Colon (tissue), 2 donors: ENCODE measurements at regions not wholly inside any gene's neighbourhood (a gene's known extent, or its start where the extent isn't known, plus 50 kb on each side); places are given as distances from the start of the nearest gene placed in this dataset.

ENCODE experiments used
- FAIRE-seq: peaks from 2 replicates; lab custom pipeline; 2012; peaks lifted over from hg19 to GRCh38; lab: Jason Lieb, UNC
- donor health status: control.
- donor health status: control.

DNA sequence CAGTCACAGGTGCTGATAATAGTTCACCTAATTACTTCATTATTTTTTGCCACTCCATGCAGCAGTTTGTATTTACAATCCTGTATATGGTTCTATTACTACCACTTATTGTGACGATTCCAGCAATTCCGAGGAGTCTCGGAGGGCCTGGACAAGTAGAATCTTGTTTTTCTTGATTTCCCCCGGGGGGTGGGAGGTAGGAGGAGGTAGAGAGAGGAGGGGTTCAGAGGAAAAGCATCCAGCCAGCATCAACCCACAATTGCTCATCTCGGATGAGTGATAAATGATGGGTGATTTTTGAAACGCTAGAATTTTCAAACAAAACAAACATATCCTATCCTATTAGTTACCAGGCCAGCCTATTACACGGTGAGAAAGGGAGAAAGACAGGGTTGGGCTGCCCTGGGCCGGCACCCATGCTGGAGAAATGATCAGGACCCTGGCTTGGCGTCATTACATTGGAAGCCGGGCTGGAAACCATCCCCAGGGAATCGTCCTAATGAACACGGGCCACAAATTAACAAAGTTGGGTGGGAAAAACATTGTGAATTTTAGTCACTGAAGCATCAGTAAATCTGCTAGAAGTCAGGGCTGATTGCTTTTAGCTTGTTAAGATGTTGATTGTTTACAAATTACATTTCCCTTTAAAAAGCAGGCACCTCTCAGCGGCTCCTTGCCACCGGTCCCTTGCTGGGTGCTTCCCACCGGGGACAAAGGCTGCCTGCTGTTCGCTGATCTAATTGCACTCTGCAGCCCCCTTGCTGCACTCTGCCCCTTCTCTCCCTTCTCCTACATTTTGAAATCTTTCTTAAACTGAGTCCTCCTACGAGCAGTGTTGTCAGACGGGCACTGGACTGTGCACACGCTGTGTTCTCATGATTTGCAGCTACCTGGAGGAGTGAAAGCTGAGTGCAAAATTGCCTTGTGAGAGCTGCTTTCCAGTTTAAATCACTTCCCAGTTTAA is 95.5 kb downstream of the FAM204A start:
- no peak for FAIRE-seq

GRCh38 chr10:118243907-118244306 is 98.2 kb downstream of the FAM204A start:
- no peak for FAIRE-seq

GRCh38 chr10:118241229-118242137 is 100.6 kb downstream of the FAM204A start:
- FAIRE-seq = peak; percentile 10

GRCh38 chr10:118239236-118239630 is 102.9 kb downstream of the FAM204A start:
- no peak for FAIRE-seq

- no peak for FAIRE-seq
These were observed 103.4 kb downstream of the FAM204A start for GRCh38 chr10:118238573-118239235.

DNA sequence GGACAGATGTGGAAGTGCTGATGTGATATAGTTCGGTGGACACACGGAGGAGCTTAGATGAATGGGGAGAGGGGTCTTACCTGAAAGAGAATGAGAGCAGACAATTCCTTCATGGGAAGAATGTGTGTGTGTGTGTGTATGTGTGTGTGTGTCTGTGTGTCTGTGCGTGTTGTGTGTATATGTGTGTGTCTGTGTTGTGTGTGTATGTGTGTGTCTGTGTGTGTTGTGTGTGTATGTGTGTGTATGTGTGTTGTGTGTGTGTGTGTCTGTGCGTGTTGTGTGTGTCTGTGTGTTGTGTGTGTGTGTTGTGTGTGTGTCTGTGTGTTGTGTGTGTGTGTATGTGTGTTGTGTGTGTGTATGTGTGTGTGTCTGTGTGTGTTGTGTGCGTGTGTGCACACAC is 104.2 kb downstream of the FAM204A start:
- no peak for FAIRE-seq

DNA sequence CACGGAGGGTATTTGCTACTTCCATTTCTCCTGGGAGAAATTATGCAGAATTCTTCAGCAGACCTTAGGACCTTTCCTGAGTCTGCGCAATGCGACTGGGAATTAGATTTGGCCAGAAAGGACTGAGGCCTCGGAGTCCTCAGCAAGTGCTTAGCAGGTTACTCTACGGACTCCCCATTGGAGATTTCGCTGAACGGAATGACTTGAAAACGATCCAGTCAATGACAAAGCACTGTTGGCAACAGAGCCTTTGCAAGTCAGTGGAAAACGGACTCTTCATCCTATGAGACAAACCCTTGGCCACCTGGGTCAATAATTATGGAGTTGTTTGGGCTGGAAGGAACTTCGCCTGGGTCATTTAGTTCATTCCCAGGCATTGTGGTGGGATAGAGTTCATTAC is 107.4 kb downstream of the FAM204A start:
- no peak for FAIRE-seq

- no peak for FAIRE-seq
These were observed 121.7 kb downstream of the FAM204A start for GRCh38 chr10:118220346-118220850.

DNA sequence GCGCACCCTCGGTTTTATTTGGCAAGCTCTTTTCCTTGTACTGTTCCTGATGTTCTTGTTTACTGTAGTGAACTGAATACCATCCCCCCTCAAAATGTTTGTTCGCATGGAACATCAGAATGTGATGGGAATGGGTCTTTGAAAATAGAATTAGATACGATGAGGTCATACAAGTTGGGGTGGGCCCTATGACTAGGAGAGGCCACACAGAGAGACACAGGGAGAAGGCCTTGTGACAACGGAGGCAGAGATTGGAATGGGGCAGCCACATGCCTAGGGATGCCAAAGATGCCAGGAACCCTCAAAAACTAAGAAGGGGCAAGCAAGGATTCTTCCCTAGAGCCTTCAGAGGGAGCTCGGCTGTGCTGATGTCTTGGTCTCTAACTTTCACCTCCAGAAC is 123.6 kb downstream of the FAM204A start:
- FAIRE-seq = no peak

DNA sequence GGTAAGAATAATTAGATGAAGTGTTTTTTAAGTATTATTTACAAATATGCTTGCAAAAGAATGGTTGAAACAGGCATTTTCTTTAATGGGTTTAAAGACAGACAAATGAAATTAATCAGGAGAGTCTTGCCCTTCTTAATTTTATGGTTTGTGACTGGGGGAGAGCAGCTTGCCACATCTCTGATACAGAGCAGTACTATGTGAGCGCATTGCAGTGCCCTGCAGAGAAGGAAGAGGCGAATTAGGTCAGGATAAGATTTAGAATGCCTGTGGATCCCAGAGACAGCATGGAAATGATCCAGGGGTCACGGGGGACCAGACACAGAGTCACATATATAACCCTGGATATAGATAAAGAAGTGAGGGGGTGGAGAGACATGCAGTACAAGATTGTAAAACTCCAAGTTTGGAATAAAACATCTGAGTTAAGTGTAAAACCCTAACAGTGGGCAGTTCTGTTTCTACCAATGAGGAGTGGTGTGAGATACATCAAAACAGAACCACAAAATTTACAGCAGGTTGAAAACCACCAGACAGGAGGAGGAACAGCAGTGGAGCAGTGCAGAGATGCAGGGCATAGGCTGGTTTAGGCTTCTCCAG is 125.5 kb downstream of the FAM204A start:
- FAIRE-seq = no peak

- no peak for FAIRE-seq
These were observed 126.1 kb downstream of the FAM204A start for GRCh38 chr10:118216020-118216419.

- no peak for FAIRE-seq
These were observed 127.3 kb downstream of the FAM204A start for GRCh38 chr10:118214776-118215175.

DNA sequence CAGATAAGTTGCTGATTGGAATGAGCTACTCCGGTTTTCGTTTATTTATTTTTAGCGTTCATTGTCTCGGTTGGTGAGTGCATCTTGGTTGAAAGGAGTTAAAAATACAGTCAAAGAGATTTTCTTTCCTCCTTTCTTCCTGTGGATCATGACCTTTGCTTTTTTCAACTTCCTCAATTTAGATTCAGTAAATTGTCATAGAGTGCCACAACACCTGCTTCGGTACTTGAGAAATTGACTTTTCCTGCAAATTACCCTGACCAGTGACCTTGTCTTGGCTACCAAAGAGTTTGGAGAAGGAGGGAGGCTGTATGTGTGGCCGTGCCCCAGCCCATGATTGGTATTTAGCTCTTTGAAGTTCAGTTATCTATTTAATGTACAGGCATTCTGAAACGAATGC is 128.7 kb downstream of the FAM204A start:
- no peak for FAIRE-seq

- FAIRE-seq = no peak
These were observed 131.8 kb downstream of the FAM204A start for GRCh38 chr10:118210276-118210675.

- FAIRE-seq = no peak
These were observed 132.9 kb downstream of the FAM204A start for GRCh38 chr10:118209215-118209614.

DNA sequence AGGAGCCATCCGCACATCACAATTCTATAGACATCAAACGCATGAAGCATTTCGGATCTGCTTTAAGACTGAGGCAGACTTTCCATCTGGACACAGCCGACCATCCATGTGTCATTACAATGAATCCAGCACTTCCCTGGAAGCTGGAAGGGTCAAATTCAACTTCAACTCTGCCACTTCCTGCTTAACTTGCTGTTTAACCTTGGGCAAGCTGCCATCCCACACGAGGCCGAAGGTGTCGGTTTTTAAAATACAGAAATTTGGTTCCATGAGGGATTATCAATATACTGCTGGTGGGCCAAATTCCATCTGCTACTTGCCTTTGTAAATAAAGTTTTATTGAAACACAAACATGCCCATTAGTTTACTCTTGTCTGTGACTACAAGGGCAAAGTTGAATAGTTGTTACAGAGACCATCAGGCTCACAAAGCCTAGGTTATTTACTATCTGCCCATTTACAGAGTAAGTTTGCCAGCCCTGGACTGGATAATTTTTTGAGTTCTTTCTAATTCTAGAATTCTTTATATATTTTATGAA is 134.6 kb downstream of the FAM204A start:
- FAIRE-seq = no peak

DNA sequence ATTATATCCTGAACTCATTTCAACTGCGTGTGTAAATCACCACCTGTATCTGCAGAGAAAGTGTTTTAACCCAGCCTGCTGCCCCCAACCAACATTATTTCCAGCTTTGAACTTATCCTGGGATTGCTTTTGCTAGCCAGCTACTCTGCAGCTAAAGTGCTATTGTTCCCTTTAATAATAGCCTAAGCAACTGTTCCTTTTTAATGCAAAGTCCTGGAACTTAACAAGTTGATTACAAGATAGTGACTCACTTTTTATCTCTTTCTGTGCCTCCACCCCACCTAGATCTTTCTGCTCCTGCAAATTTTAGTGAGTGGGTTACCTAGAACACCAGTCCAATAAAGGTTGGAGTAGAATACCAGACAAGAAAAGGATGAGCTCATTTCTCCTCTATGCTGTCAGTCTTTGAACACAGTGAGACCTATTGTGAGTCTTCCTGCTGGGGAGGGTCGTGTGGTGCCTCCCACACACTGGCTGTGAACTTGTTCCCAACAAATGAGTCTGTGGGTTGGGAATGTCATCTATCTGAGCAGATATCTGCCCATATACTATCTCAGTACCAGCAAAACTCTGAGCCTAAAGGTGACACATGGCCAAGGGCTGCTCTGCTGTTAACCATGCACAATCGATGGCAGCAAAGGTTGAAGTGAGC is 137.7 kb downstream of the FAM204A start:
- no peak for FAIRE-seq

DNA sequence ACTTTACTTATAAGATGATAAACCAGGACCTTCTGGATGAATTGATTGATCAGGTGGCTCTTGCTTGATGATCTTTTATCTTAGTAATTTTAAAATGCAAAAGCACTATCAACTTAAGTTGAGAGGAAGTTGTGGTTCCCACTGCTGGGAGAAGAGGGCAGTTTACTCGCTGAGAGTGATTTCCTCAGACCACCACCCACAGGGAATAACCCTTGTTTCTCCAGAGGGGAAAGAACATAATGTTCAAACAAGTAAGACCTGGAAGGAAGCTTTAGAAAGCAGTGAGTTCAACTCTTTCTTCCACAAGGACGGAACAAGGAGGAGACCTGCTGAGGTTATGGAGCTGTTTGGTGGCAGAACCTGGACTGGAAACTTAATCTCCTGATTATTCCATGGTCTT is 138.7 kb downstream of the FAM204A start:
- no peak for FAIRE-seq

GRCh38 chr10:118195729-118196128 is 146.4 kb downstream of the FAM204A start:
- no peak for FAIRE-seq

DNA sequence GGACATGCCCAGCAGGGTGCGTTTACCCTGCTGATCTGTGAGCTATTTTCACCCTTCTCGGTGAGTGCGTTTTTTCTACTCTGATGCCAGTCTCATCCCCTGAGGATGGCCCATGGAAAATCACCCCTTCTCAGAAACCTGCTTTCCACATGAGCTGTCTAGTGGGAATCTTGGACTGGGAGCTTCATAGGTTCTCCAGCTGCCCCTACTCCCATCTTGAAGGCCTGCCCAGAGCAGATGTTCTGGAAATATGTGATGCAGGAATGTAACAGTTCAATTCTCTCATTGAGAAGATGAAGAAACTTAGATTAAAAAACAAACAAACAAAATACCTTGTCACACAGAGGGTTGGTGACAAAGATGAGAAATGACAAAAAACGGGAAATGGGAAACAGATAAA is 146.9 kb upstream of the RAB11FIP2 start:
- no peak for FAIRE-seq

DNA sequence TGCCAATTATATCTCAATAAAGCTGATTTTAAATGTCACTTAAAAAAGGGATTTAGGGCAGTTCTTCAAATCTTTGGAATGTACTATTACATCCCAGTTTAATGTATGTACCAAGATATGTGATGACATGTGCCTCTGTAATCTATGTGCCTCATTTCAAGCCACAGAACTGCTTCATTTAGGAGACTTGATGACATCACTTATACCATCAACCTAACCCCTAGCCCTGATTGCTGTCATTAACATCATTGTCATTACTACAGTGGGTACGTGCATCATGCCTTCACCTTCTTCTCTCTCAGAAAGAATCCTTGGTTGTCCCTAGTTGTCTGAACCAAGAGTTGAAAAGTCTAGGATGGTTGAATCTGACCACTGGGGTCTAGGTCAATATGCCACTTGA is 134.3 kb upstream of the RAB11FIP2 start:
- no peak for FAIRE-seq
